Heart right ventricle (tissue), 16 donors: ENCODE measurements at regions not wholly inside any gene's neighbourhood (a gene's known extent, or its start where the extent isn't known, plus 50 kb on each side); places are given as distances from the start of the nearest gene placed in this dataset.

ENCODE experiments used
- ATAC-seq, 8 donors: fragments of 200-7000 bp; cut with Tn5 transposase; one replicate each; pipeline ENCODE4 v1.9.1; 2020; ENCODE audit warnings: mild to moderate bottlenecking in 8 of 8, moderate library complexity in 8 of 8, moderate number of reproducible peaks in 1 of 8
- DNase-seq, 2 donors: peaks; one replicate each; pipeline ENCODE4 v3.0.0-alpha.2; 2020
- H3K27ac ChIP-seq, 10 donors: fragments of 200-600 bp; sonication (generic) in 2 of 10; one replicate each; pipeline versions ENCODE4 v1.5.0 to v1.8.0; 2020 to 2022; ENCODE audit warnings: mild to moderate bottlenecking in 3 of 10
- H3K27me3 ChIP-seq, 7 donors: fragments of 200-600 bp; one replicate each; pipeline ENCODE4 v1.8.0; 2021 to 2022; ENCODE audit warnings: mild to moderate bottlenecking in 2 of 7
- H3K36me3 ChIP-seq, 9 donors: fragments of 200-600 bp; sonication (generic) in 1 of 9; one replicate each; pipeline versions ENCODE4 v1.5.0 to v1.8.0; 2020 to 2022; ENCODE audit warnings: mild to moderate bottlenecking in 2 of 9
- H3K4me1 ChIP-seq, 9 donors: fragments of 200-600 bp; sonication (generic) in 1 of 9; one replicate each; pipeline versions ENCODE4 v1.5.0 to v1.8.0; 2020 to 2022; ENCODE audit warnings: mild to moderate bottlenecking in 4 of 9
- H3K4me3 ChIP-seq, 10 donors: fragments of 200-600 bp; sonication (generic) in 2 of 10; one replicate each; pipeline versions ENCODE4 v1.5.0 to v1.8.0; 2020 to 2022; ENCODE audit warnings: mild to moderate bottlenecking in 7 of 10, moderate library complexity in 2 of 10
- H3K9me3 ChIP-seq, 11 donors: fragments of 200-600 bp in 10 of 11; sonication (generic) in 2 of 11; one replicate each; pipeline versions ENCODE4 v1.5.0 to v1.8.0; 2013 to 2022; ENCODE audit warnings: mild to moderate bottlenecking in 2 of 11, control low read depth in 1 of 11, moderate library complexity in 1 of 11
- CTCF ChIP-seq, 9 donors: fragments of 200-600 bp; sonication (generic) in 2 of 9; IDR thresholded peaks; one replicate each; pipeline versions ENCODE4 v1.5.0 to v1.8.0; 2021 to 2022; ENCODE audit warnings: antibody characterized with exemption in 9 of 9, mild to moderate bottlenecking in 5 of 9, moderate library complexity in 1 of 9
- WGBS, 2 donors: extraction: QIAGEN DNeasy Blood & Tissue Kit; methylation state at CpG; one replicate each; pipeline ENCODE4 v1.1.7; 2013; ENCODE audit warnings: inconsistent platforms in 1 of 2; 5-methylcytosine and 5-hydroxymethylcytosine counted together
- intact Hi-C, 10 donors: fragments of 100-400 bp; cut with DNase I; formaldehyde crosslinking; loops; one replicate each; pipeline versions ENCODE4 v1.11.1 to v1.14.2; 2022
- donor health status: Arrhythmogenic right ventricular cardiomyopathy.
- donor health status: ischemic (EF 13 %, LVEDD 7.1; RV severe dilation, severe dysfunction).
- donor health status: healthy with polysubstance abuse.
- donor health status: DM: no; HTN: yes; CAD: no.
- donor health status: DM: no; HTN: no; CAD: no.
- donor health status: ischemic (EF 25% LVEDD 6.9; RV normal size, moderate dysfunction).
- donor health status: ischemic (EF 25% LVEDD 5.7; RV mildly dilated, moderate dysfunction).
- donor health status: healthy.
- donor health status: DM: yes; HTN: yes; CAD: no.
- donor health status: Ischemic cardiomyopathy.
- donor health status: ischemic (EF 35%, LVEDD 5.7; RV mildly dilated, moderate dysfunction).
- donor health status: nonischemic (EF 11% LVEDD 7.7; RV severe dilation, severe dysfunction).
- donor health status: DM: yes; HTN: yes; CAD: no.
- donor health status: PGD.
- donor health status: ischemic (EF 29% LVEDD 5.4; RV normal size, mild dysfunction).
- donor health status: nonischemic (EF 23%, LVEDD 6.1; RV moderate dilation, normal function).

GRCh38 chr2:155802888-155803287 lies 529.6 kb downstream of the NR4A2 start:
- no peak for ATAC-seq
- H3K27me3 ChIP-seq = no peaks in the 10 kb centered on the region
- no peak for TF ChIP-seq CTCF (IDR thresholded peaks at IDR 0.05)
- H3K4me1 ChIP-seq = no peaks in the 10 kb centered on the region
- 77 to 83% methylated on average over 5 of the region's 5 CpGs for WGBS, 2 donors
- no peak overlapping the region for H3K27ac ChIP-seq
- DNase-seq = no peak
- no peak overlapping the region for H3K4me3 ChIP-seq
- no peaks in the 10 kb centered on the region for H3K9me3 ChIP-seq
- H3K36me3 ChIP-seq = no peaks in the 10 kb centered on the region
- intact Hi-C loops = no loop called here

- Histone ChIP-seq H3K4me1 (no peaks in the 10 kb centered on the region), H3K4me3 (no peak overlapping the region), H3K27me3 (no peaks in the 10 kb centered on the region), H3K27ac (no peak overlapping the region), H3K36me3 (no peaks in the 10 kb centered on the region), H3K9me3 (peaks cover 0 to 58% (median 23%) of the 10 kb centered on the region in 11 donors)
- 89 to 93% methylated on average over 1 of the region's 1 CpG for WGBS, 2 donors
- intact Hi-C loops = no loop called here
- TF ChIP-seq CTCF (IDR thresholded peaks at IDR 0.05) = no peak
- DNase-seq = no peak
- ATAC-seq = no peak
Observed at GRCh38 chr2:155792666-155793065, 539.9 kb downstream of the NR4A2 start.

GRCh38 chr2:155770516-155770915 lies 562.0 kb downstream of the NR4A2 start:
- no peaks in the 10 kb centered on the region for H3K36me3 ChIP-seq
- intact Hi-C loops = no loop called here
- no peak for TF ChIP-seq CTCF (IDR thresholded peaks at IDR 0.05)
- ATAC-seq = no peak
- H3K27me3 ChIP-seq = no peaks in the 10 kb centered on the region
- peaks cover 0 to 12% (median 0%) of the 10 kb centered on the region in 11 donors for H3K9me3 ChIP-seq
- no peaks in the 10 kb centered on the region for H3K4me1 ChIP-seq
- 61 to 76% methylated on average over 1 of the region's 1 CpG for WGBS, 2 donors
- no peak overlapping the region for H3K27ac ChIP-seq
- no peak for DNase-seq
- H3K4me3 ChIP-seq = no peak overlapping the region

GRCh38 chr2:155766342-155767115 lies 566.0 kb downstream of the NR4A2 start:
- ATAC-seq (no peak), DNase-seq (no peak)
- Histone ChIP-seq H3K27ac (no peak overlapping the region), H3K27me3 (no peaks in the 10 kb centered on the region), H3K36me3 (no peaks in the 10 kb centered on the region), H3K4me3 (no peak overlapping the region), H3K9me3 (peaks cover 0 to 23% (median 0%) of the 10 kb centered on the region in 11 donors), H3K4me1 (no peaks in the 10 kb centered on the region)
- WGBS, 2 donors = 57 to 63% methylated on average over 8 of the region's 8 CpGs
- intact Hi-C loops = no loop called here
- no peak for TF ChIP-seq CTCF (IDR thresholded peaks at IDR 0.05)
